ENCODE measurements at regions not wholly inside any gene's neighbourhood (a gene's known extent, or its start where the extent isn't known, plus 50 kb on each side); places are given as distances from the start of the nearest gene placed in this dataset.

DNA sequence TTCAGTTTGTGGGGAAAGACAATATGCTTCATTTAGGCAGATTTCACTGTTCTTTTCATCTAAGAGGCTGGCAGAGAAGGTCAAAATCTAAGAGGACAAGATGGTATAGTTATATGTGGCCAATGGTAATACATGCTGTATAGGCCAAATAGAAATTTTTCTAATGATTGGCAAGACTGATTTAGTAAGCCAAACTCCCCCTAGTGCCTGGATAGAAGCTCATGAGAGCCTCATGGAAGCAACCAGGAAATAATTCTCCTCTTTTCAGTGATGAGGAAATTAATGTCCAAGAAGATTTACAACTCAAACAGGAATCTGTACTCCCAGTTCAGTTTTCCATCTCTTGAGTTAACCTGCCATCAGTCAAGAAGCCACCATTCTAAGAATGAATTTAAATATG is 253.6 kb upstream of the PHF14 start:
- TF ChIP-seq, protein P1, sequence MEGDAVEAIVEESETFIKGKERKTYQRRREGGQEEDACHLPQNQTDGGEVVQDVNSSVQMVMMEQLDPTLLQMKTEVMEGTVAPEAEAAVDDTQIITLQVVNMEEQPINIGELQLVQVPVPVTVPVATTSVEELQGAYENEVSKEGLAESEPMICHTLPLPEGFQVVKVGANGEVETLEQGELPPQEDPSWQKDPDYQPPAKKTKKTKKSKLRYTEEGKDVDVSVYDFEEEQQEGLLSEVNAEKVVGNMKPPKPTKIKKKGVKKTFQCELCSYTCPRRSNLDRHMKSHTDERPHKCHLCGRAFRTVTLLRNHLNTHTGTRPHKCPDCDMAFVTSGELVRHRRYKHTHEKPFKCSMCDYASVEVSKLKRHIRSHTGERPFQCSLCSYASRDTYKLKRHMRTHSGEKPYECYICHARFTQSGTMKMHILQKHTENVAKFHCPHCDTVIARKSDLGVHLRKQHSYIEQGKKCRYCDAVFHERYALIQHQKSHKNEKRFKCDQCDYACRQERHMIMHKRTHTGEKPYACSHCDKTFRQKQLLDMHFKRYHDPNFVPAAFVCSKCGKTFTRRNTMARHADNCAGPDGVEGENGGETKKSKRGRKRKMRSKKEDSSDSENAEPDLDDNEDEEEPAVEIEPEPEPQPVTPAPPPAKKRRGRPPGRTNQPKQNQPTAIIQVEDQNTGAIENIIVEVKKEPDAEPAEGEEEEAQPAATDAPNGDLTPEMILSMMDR (conservative IDR thresholded peaks at IDR 0.05; ENCODE audit: low read depth, low read length): 0 out of 2 replicates have a peak, but pooled peaks have one; percentile 15
- TF ChIP-seq EZH2 (IDR thresholded peaks at IDR 0.05; ENCODE audit: borderline replicate concordance, low read depth, low read length, poor library complexity, severe bottlenecking): no peak
